ENCODE measurements at regions not wholly inside any gene's neighbourhood (a gene's known extent, or its start where the extent isn't known, plus 50 kb on each side); places are given as distances from the start of the nearest gene placed in this dataset.
"Not testable (repeated sequence)": the region's sequence is repeated elsewhere in the genome, so short reads cannot be mapped to it uniquely, and the experiment has no call there.

DNA sequence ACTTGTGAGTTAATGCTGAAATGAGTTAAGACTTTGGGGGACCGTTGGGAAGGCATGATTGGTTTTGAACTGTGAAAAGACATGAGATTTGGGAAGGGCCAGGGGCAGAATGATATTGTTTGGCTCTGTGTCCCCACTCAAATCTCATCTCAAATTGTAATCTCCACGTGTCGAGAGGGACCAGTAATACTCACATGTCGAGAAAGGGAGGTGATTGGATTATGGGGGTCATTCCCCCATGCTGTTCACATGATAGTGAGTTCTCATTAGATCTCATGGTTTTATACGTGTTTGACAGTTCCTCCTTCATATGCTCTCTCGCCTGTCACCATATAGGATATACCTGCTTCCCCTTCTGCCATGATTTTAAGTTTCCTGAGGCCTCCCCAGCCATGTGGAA is 245.3 kb downstream of the CGGBP1 start:
- TF ChIP-seq, protein P1, sequence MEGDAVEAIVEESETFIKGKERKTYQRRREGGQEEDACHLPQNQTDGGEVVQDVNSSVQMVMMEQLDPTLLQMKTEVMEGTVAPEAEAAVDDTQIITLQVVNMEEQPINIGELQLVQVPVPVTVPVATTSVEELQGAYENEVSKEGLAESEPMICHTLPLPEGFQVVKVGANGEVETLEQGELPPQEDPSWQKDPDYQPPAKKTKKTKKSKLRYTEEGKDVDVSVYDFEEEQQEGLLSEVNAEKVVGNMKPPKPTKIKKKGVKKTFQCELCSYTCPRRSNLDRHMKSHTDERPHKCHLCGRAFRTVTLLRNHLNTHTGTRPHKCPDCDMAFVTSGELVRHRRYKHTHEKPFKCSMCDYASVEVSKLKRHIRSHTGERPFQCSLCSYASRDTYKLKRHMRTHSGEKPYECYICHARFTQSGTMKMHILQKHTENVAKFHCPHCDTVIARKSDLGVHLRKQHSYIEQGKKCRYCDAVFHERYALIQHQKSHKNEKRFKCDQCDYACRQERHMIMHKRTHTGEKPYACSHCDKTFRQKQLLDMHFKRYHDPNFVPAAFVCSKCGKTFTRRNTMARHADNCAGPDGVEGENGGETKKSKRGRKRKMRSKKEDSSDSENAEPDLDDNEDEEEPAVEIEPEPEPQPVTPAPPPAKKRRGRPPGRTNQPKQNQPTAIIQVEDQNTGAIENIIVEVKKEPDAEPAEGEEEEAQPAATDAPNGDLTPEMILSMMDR (IDR thresholded peaks at IDR 0.05; ENCODE audit: low read depth, low read length): not testable (repeated sequence)
- not testable (repeated sequence) for TF ChIP-seq EZH2phosphoT487 (IDR thresholded peaks at IDR 0.05; ENCODE audit: low read depth)

All from OCI-LY3 (cell line).